ENCODE measurements at regions not wholly inside any gene's neighbourhood (a gene's known extent, or its start where the extent isn't known, plus 50 kb on each side); places are given as distances from the start of the nearest gene placed in this dataset.

DNA sequence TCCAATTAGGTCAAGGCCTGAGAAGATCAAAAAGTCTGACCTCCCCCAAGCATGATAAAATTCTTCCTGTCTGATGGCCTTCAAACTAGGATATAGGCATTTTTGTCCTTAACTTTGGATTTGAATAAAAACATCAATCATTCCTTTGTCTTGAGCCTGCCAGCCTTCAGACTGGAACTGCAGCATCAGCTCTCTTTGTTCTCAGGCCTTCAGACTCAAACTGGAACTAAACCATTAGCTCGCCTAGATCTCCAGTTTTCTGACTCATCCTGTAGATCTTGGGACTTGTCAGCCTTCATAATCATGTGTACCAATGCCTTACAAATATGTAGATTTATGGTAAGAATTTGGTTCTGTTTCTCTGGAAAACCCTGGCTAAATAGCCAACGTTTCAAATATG, 721.7 kb downstream of the GALC start:
- TF ChIP-seq, protein P1, sequence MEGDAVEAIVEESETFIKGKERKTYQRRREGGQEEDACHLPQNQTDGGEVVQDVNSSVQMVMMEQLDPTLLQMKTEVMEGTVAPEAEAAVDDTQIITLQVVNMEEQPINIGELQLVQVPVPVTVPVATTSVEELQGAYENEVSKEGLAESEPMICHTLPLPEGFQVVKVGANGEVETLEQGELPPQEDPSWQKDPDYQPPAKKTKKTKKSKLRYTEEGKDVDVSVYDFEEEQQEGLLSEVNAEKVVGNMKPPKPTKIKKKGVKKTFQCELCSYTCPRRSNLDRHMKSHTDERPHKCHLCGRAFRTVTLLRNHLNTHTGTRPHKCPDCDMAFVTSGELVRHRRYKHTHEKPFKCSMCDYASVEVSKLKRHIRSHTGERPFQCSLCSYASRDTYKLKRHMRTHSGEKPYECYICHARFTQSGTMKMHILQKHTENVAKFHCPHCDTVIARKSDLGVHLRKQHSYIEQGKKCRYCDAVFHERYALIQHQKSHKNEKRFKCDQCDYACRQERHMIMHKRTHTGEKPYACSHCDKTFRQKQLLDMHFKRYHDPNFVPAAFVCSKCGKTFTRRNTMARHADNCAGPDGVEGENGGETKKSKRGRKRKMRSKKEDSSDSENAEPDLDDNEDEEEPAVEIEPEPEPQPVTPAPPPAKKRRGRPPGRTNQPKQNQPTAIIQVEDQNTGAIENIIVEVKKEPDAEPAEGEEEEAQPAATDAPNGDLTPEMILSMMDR (IDR thresholded peaks at IDR 0.05): no peak
- TF ChIP-seq POLR2A (IDR thresholded peaks at IDR 0.05): no peak

Measured in thyroid gland (tissue), 4 donors.